ENCODE measurements at regions not wholly inside any gene's neighbourhood (a gene's known extent, or its start where the extent isn't known, plus 50 kb on each side); places are given as distances from the start of the nearest gene placed in this dataset.
"Not testable (repeated sequence)": the region's sequence is repeated elsewhere in the genome, so short reads cannot be mapped to it uniquely, and the experiment has no call there.

GRCh38 chr5:158233735-158234322 lies 374.9 kb upstream of the CLINT1 start:
- Histone ChIP-seq H3K27me3 (ENCODE audit: control insufficient read depth, insufficient read depth, low read length) (no peaks in the 10 kb centered on the region), H3K4me1 (ENCODE audit: control insufficient read depth, low read depth, low read length) (no peaks in the 10 kb centered on the region), H3K4me3 (ENCODE audit: low read length) (no peak overlapping the region), H3K9me3 (ENCODE audit: control insufficient read depth, low read depth, low read length) (no peaks in the 10 kb centered on the region), H3K9ac (ENCODE audit: low read length) (no peak overlapping the region), H3K27ac (ENCODE audit: low read length) (no peak overlapping the region), H3K36me3 (ENCODE audit: control insufficient read depth, low read depth, low read length) (no peaks in the 10 kb centered on the region)

GRCh38 chr5:158227314-158227713 lies 368.4 kb upstream of the CLINT1 start:
- not testable (repeated sequence) for H3K4me3 ChIP-seq (ENCODE audit: low read length); H3K9ac ChIP-seq (ENCODE audit: low read length); H3K27me3 ChIP-seq (ENCODE audit: control insufficient read depth, insufficient read depth, low read length); H3K9me3 ChIP-seq (ENCODE audit: control insufficient read depth, low read depth, low read length); H3K4me1 ChIP-seq (ENCODE audit: control insufficient read depth, low read depth, low read length); H3K36me3 ChIP-seq (ENCODE audit: control insufficient read depth, low read depth, low read length); H3K27ac ChIP-seq (ENCODE audit: low read length)

DNA sequence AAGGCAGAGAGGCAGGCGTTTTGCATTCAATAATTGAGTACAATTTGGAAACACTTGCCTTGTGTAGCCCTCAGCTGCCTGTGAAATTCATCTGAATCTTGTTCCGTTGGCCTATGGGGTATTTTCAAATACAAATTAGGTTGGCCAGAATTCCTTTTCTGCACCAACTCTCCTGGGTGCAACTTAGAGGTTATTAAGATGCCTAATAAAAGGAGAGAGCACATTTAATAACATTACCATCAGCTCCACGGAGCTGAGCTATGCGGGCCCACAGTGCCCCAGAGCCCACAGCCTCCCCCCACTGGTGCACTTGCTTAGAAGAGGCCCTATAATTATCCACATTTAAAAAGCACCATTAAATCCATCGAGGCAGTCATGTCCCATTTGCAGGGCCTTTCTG lies 367.6 kb upstream of the CLINT1 start:
- Histone ChIP-seq H3K9me3 (ENCODE audit: control insufficient read depth, low read depth, low read length) (no peaks in the 10 kb centered on the region), H3K27me3 (ENCODE audit: control insufficient read depth, insufficient read depth, low read length) (no peaks in the 10 kb centered on the region), H3K36me3 (ENCODE audit: control insufficient read depth, low read depth, low read length) (no peaks in the 10 kb centered on the region)

DNA sequence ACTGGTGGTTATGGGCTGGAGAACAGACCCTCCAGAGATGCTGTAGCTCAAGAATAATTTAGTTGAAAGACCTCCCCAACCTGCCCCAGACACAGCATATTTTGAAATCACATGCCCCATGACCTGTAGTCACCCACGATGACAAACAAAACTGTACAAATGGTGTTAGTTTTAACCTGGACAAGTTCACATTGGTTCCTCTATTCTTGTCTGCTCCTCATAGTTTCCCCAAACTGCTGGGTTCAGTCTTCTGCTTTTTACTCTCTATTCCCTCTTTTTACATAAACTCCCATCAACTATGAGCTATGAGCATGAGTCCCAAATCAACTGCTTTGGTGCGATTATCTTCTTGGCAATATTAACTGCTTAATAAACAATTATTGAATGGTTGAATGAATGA lies 365.3 kb upstream of the CLINT1 start:
- H3K36me3 ChIP-seq (ENCODE audit: control insufficient read depth, low read depth, low read length): no peaks in the 10 kb centered on the region
- H3K27me3 ChIP-seq (ENCODE audit: control insufficient read depth, insufficient read depth, low read length): no peaks in the 10 kb centered on the region
- H3K9me3 ChIP-seq (ENCODE audit: control insufficient read depth, low read depth, low read length): no peaks in the 10 kb centered on the region
- H3K4me3 ChIP-seq (ENCODE audit: low read length): no peak overlapping the region
- no peaks in the 10 kb centered on the region for H3K4me1 ChIP-seq (ENCODE audit: control insufficient read depth, low read depth, low read length)
- no peak overlapping the region for H3K9ac ChIP-seq (ENCODE audit: low read length)
- H3K27ac ChIP-seq (ENCODE audit: low read length): no peak overlapping the region

More for the DNA sequence above, 367.6 kb upstream of the CLINT1 start:
- no peak overlapping the region for H3K9ac ChIP-seq (ENCODE audit: low read length)
- no peaks in the 10 kb centered on the region for H3K4me1 ChIP-seq (ENCODE audit: control insufficient read depth, low read depth, low read length)
- H3K4me3 ChIP-seq (ENCODE audit: low read length): no peak overlapping the region
- H3K27ac ChIP-seq (ENCODE audit: low read length): no peak overlapping the region

DNA sequence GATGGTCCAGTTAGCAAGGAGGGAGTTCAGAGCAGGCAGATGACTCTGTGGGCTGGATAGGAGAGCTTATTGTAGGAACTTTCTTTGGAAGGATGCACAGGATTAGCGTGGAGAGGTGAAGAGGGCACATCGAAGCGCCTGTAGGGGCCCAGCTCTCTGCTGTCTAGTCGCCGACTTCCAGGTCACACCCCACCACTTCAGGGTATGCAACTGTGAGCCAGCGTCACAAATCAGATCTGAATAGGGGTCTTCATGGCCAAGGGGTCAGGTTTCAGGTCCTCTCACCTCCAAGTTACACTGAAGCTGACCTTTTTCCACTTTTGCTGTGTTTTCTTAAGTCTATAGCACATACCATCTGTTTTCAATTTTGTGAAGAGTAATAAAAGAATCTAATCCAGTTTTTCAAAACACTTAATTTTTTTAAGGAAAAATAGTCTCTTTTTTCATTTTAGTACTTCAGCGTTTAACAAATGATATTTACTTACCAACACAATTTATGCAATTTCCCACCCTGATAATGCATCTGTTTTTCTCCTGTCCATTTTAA lies 364.2 kb upstream of the CLINT1 start:
- no peak overlapping the region for H3K27ac ChIP-seq (ENCODE audit: low read length)

DNA sequence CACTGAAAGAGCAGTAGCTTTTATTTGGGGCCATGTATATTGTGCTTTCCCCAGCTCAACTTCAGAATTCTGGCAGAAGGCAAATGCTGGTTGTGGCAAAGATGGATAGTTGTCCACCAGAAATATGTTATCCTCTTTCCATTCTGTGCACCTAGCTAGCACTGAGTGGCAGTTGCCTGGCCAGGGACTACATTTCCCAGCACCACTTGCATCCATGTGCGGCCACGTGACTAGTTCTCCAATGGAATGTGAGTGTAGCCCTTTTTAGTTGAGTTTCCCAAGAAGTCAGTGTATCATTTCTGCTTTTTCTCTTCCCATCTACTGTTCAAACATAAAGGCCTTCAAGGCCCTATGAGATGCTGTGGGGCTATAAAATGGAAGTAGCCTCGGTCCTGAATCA lies 354.0 kb upstream of the CLINT1 start:
- Histone ChIP-seq H3K27ac (ENCODE audit: low read length) (no peak overlapping the region), H3K4me3 (ENCODE audit: low read length) (no peak overlapping the region), H3K36me3 (ENCODE audit: control insufficient read depth, low read depth, low read length) (no peaks in the 10 kb centered on the region), H3K9me3 (ENCODE audit: control insufficient read depth, low read depth, low read length) (no peaks in the 10 kb centered on the region), H3K4me1 (ENCODE audit: control insufficient read depth, low read depth, low read length) (no peaks in the 10 kb centered on the region), H3K27me3 (ENCODE audit: control insufficient read depth, insufficient read depth, low read length) (no peaks in the 10 kb centered on the region), H3K9ac (ENCODE audit: low read length) (no peak overlapping the region)

More for the DNA sequence above, 364.2 kb upstream of the CLINT1 start:
- Histone ChIP-seq H3K9ac (ENCODE audit: low read length) (no peak overlapping the region), H3K36me3 (ENCODE audit: control insufficient read depth, low read depth, low read length) (no peaks in the 10 kb centered on the region), H3K27me3 (ENCODE audit: control insufficient read depth, insufficient read depth, low read length) (no peaks in the 10 kb centered on the region), H3K4me3 (ENCODE audit: low read length) (no peak overlapping the region), H3K4me1 (ENCODE audit: control insufficient read depth, low read depth, low read length) (no peaks in the 10 kb centered on the region), H3K9me3 (ENCODE audit: control insufficient read depth, low read depth, low read length) (no peaks in the 10 kb centered on the region)

DNA sequence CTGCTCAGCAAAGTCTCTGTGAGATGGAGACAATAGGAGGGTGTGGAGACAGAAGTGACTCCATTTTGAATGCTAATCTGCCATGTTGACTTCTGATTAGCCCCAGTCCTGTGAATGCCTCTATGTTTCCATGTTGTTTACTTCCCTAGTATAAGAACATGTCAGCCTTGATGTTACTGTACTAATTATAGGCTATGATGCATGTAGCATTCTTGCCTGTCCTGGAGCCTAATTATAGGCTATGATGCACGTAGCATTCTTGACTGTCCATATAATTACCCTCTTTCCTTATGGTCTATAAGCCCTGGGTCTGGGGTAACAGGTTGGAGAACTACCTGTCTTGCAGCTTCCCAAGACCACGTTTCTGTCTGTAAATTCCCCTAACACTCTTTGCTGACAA lies 353.3 kb upstream of the CLINT1 start:
- H3K9ac ChIP-seq (ENCODE audit: low read length): no peak overlapping the region
- no peaks in the 10 kb centered on the region for H3K9me3 ChIP-seq (ENCODE audit: control insufficient read depth, low read depth, low read length)
- H3K4me1 ChIP-seq (ENCODE audit: control insufficient read depth, low read depth, low read length): no peaks in the 10 kb centered on the region
- no peak overlapping the region for H3K27ac ChIP-seq (ENCODE audit: low read length)
- no peaks in the 10 kb centered on the region for H3K36me3 ChIP-seq (ENCODE audit: control insufficient read depth, low read depth, low read length)
- no peak overlapping the region for H3K4me3 ChIP-seq (ENCODE audit: low read length)
- H3K27me3 ChIP-seq (ENCODE audit: control insufficient read depth, insufficient read depth, low read length): no peaks in the 10 kb centered on the region

- H3K9ac ChIP-seq (ENCODE audit: low read length): no peak overlapping the region
- H3K27ac ChIP-seq (ENCODE audit: low read length): no peak overlapping the region
- no peaks in the 10 kb centered on the region for H3K36me3 ChIP-seq (ENCODE audit: control insufficient read depth, low read depth, low read length)
- no peaks in the 10 kb centered on the region for H3K4me1 ChIP-seq (ENCODE audit: control insufficient read depth, low read depth, low read length)
- H3K27me3 ChIP-seq (ENCODE audit: control insufficient read depth, insufficient read depth, low read length): no peaks in the 10 kb centered on the region
- no peaks in the 10 kb centered on the region for H3K9me3 ChIP-seq (ENCODE audit: control insufficient read depth, low read depth, low read length)
- H3K4me3 ChIP-seq (ENCODE audit: low read length): no peak overlapping the region
These were observed 350.4 kb upstream of the CLINT1 start for GRCh38 chr5:158209219-158209908.

DNA sequence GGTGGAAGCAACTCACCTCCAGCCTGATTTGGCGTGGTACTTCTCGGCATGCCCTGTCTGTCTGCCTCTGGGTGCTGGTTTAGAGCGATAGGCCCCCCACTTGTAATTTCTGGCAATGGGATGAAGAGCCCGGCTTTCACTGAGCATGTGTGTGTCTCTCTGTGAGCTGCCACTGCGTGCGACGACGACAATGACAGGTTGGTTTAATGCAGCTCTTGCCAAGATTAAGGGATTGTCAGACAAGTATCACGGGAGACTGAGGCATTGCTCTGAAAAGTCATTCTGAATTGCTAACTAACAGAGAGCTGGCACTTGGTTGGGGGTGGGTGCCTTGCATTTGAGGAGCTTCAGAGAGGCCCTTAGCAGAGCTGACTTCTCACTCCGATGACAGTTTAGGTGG lies 348.8 kb upstream of the CLINT1 start:
- Histone ChIP-seq H3K9me3 (ENCODE audit: control insufficient read depth, low read depth, low read length) (no peaks in the 10 kb centered on the region), H3K27me3 (ENCODE audit: control insufficient read depth, insufficient read depth, low read length) (no peaks in the 10 kb centered on the region), H3K4me3 (ENCODE audit: low read length) (no peak overlapping the region), H3K27ac (ENCODE audit: low read length) (no peak overlapping the region), H3K36me3 (ENCODE audit: control insufficient read depth, low read depth, low read length) (no peaks in the 10 kb centered on the region), H3K4me1 (ENCODE audit: control insufficient read depth, low read depth, low read length) (no peaks in the 10 kb centered on the region), H3K9ac (ENCODE audit: low read length) (no peak overlapping the region)

- H3K36me3 ChIP-seq (ENCODE audit: control insufficient read depth, low read depth, low read length): no peaks in the 10 kb centered on the region
- H3K27me3 ChIP-seq (ENCODE audit: control insufficient read depth, insufficient read depth, low read length): no peaks in the 10 kb centered on the region
- no peak overlapping the region for H3K27ac ChIP-seq (ENCODE audit: low read length)
- no peaks in the 10 kb centered on the region for H3K9me3 ChIP-seq (ENCODE audit: control insufficient read depth, low read depth, low read length)
- H3K4me3 ChIP-seq (ENCODE audit: low read length): no peak overlapping the region
- no peak overlapping the region for H3K9ac ChIP-seq (ENCODE audit: low read length)
- H3K4me1 ChIP-seq (ENCODE audit: control insufficient read depth, low read depth, low read length): no peaks in the 10 kb centered on the region
These were observed 347.0 kb upstream of the CLINT1 start for GRCh38 chr5:158205992-158206391.

- no peaks in the 10 kb centered on the region for H3K9me3 ChIP-seq (ENCODE audit: control insufficient read depth, low read depth, low read length)
- no peak overlapping the region for H3K27ac ChIP-seq (ENCODE audit: low read length)
- no peak overlapping the region for H3K9ac ChIP-seq (ENCODE audit: low read length)
- H3K27me3 ChIP-seq (ENCODE audit: control insufficient read depth, insufficient read depth, low read length): no peaks in the 10 kb centered on the region
- H3K4me3 ChIP-seq (ENCODE audit: low read length): no peak overlapping the region
- no peaks in the 10 kb centered on the region for H3K36me3 ChIP-seq (ENCODE audit: control insufficient read depth, low read depth, low read length)
- H3K4me1 ChIP-seq (ENCODE audit: control insufficient read depth, low read depth, low read length): no peaks in the 10 kb centered on the region
These were observed 344.3 kb upstream of the CLINT1 start for GRCh38 chr5:158203261-158203660.

DNA sequence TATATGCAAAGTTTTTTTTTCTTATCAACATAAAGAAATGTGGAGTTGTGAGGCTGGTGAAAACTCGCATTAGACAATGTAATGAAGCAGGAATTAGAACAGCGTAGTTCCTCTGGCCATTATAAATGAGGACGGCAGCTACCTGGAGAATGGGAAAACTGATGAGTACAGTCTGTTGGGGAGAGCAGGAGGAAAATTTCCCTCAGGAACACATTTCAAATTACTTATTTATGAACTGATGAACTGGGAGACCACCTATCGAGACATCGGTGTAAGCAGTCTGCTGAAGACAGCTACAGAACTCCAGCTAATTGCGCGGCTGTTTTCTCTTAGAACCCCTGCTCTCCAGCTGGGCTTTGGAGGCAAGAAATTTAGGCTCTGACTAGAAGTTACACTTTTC lies 343.9 kb upstream of the CLINT1 start:
- no peaks in the 10 kb centered on the region for H3K27me3 ChIP-seq (ENCODE audit: control insufficient read depth, insufficient read depth, low read length)
- H3K27ac ChIP-seq (ENCODE audit: low read length): no peak overlapping the region
- no peaks in the 10 kb centered on the region for H3K36me3 ChIP-seq (ENCODE audit: control insufficient read depth, low read depth, low read length)
- H3K4me1 ChIP-seq (ENCODE audit: control insufficient read depth, low read depth, low read length): no peaks in the 10 kb centered on the region
- no peak overlapping the region for H3K9ac ChIP-seq (ENCODE audit: low read length)
- H3K4me3 ChIP-seq (ENCODE audit: low read length): no peak overlapping the region
- H3K9me3 ChIP-seq (ENCODE audit: control insufficient read depth, low read depth, low read length): no peaks in the 10 kb centered on the region

All from iPS-18a (cell line).